ENCODE measurements at regions not wholly inside any gene's neighbourhood (a gene's known extent, or its start where the extent isn't known, plus 50 kb on each side); places are given as distances from the start of the nearest gene placed in this dataset.

DNA sequence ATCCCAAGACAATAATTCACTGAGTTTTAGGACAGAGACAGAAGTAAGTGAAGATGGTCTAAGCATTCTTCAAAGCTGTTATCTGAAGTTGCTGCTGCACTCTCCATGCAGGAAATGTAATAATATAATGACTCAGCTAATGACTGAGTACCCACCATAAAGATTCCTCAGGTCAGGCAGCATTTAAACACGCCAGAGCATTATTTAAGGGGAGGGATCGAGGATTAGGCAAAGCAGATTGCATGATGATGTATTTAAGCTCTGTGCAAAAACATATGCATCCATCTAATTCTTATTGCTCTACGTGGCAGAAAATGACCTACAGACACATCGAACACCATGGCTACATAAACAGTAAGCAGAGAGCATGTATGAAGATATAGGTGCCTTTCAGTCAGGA lies 216.4 kb downstream of the UNC5CL start:
- peaks cover 0 to 3% (median 0%) of the 10 kb centered on the region in 11 donors for H3K9me3 Mint-ChIP-seq
- Histone ChIP-seq H3K27me3 (ENCODE audit: control insufficient read depth in 2 of 2, insufficient read depth in 2 of 2, low read length in 2 of 2) (no peaks in the 10 kb centered on the region), H3K27ac (ENCODE audit: low read depth, low read length) (no peak overlapping the region), H3K4me3 (ENCODE audit: low read length) (no peak overlapping the region), H3K9me3 (ENCODE audit: control insufficient read depth in 2 of 3, low read length in 3 of 3) (no peaks in the 10 kb centered on the region), H3K36me3 (ENCODE audit: control insufficient read depth in 2 of 3, insufficient read depth in 3 of 3, low read length in 3 of 3) (no peaks in the 10 kb centered on the region), H3K4me1 (ENCODE audit: control insufficient read depth in 2 of 2, insufficient read depth in 2 of 2, low read length in 2 of 2) (no peaks in the 10 kb centered on the region)
- peaks cover 0 to 31% (median 17%) of the 10 kb centered on the region in 5 donors for H3K27me3 Mint-ChIP-seq
- DNase-seq (no peak), ATAC-seq (no peak)
- no peak overlapping the region for H3K4me3 Mint-ChIP-seq
- ChIA-PET POLR2A (no interaction called here), CTCF (no interaction called here)
- peaks cover 0 to 2% (median 0%) of the 10 kb centered on the region in 7 donors for H3K4me1 Mint-ChIP-seq
- no peak overlapping the region for H3K27ac Mint-ChIP-seq
- intact Hi-C loops (cut with micrococcal nuclease): loop anchor here in 1 of 2 donors (5.0 kb wide), 1 partner anchor 495 kb away; no protein-coding TSS in a partner anchor
- H3K36me3 Mint-ChIP-seq: no peaks in the 10 kb centered on the region

DNA sequence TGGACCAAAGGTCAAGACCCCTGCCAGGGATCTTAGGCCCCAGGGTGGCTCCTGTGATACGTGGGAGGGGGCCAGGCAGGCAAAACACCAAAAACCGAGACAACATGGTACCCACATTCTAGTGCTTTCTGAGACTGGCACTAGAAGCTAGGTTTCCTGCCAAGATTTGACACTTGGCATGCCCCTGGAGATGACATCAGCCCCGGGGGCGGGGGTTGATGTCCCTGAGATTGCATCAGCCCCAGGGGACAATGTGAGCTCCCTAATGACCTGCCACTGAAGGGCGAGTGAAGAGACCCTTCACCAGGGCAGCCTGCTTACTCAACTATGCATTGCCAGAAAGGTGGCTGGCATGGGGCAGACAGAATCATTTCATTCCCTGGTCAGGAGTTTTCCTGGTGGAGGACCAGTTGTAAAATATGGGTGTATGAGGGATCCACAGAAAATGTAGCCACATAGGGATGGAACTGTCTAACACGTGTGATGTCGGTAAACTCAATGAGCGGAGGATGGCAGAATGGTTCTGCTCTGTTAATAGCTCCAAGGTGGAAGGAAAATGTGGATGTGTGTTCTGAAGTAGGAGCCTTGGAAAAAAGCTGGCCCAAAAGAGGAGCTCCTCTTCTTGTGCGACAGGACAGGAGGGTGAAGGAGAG lies 219.7 kb downstream of the UNC5CL start:
- Mint-ChIP-seq H3K9me3 (peaks cover 0 to 3% (median 0%) of the 10 kb centered on the region in 11 donors), H3K27ac (no peak overlapping the region), H3K27me3 (peaks cover 0 to 18% (median 10%) of the 10 kb centered on the region in 5 donors), H3K4me1 (peaks cover 0 to 2% (median 0%) of the 10 kb centered on the region in 7 donors), H3K4me3 (no peak overlapping the region), H3K36me3 (no peaks in the 10 kb centered on the region)
- no peak for DNase-seq
- no peaks in the 10 kb centered on the region for H3K36me3 ChIP-seq (ENCODE audit: control insufficient read depth in 2 of 3, insufficient read depth in 3 of 3, low read length in 3 of 3)
- H3K27ac ChIP-seq (ENCODE audit: low read depth, low read length): no peak overlapping the region
- H3K27me3 ChIP-seq (ENCODE audit: control insufficient read depth in 2 of 2, insufficient read depth in 2 of 2, low read length in 2 of 2): no peaks in the 10 kb centered on the region
- no peaks in the 10 kb centered on the region for H3K4me1 ChIP-seq (ENCODE audit: control insufficient read depth in 2 of 2, insufficient read depth in 2 of 2, low read length in 2 of 2)
- ATAC-seq: no peak
- CTCF ChIA-PET: no interaction called here
- H3K9me3 ChIP-seq (ENCODE audit: control insufficient read depth in 2 of 3, low read length in 3 of 3): no peaks in the 10 kb centered on the region
- POLR2A ChIA-PET: no interaction called here
- no peak overlapping the region for H3K4me3 ChIP-seq (ENCODE audit: low read length)
- intact Hi-C loops (cut with micrococcal nuclease): no loop called here

DNA sequence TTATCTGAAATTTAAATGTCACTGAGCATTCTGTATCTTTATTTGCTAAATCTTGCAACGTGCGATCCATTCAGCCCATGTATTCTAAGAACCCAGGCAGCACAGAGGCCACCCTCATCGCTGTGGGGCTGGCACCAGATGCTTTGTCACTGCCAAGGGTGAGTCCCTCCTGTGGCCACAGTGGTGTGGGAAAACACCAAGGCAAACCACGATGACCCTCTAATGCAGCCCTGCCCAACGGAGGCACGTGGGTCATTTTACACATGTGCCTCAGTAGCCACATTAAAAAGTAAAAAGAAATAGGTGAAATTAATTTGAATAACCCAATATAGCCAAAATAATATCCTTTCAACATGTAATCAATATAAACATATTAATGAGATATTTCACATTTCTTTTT lies 221.7 kb downstream of the UNC5CL start:
- Histone ChIP-seq H3K36me3 (ENCODE audit: control insufficient read depth in 2 of 3, insufficient read depth in 3 of 3, low read length in 3 of 3) (no peaks in the 10 kb centered on the region), H3K4me3 (ENCODE audit: low read length) (no peak overlapping the region), H3K27me3 (ENCODE audit: control insufficient read depth in 2 of 2, insufficient read depth in 2 of 2, low read length in 2 of 2) (no peaks in the 10 kb centered on the region), H3K27ac (ENCODE audit: low read depth, low read length) (no peak overlapping the region), H3K4me1 (ENCODE audit: control insufficient read depth in 2 of 2, insufficient read depth in 2 of 2, low read length in 2 of 2) (no peaks in the 10 kb centered on the region), H3K9me3 (ENCODE audit: control insufficient read depth in 2 of 3, low read length in 3 of 3) (no peaks in the 10 kb centered on the region)
- Mint-ChIP-seq H3K27ac (no peak overlapping the region), H3K36me3 (no peaks in the 10 kb centered on the region), H3K9me3 (peaks cover 0 to 1% (median 0%) of the 10 kb centered on the region in 11 donors), H3K27me3 (peaks cover 0 to 7% (median 4%) of the 10 kb centered on the region in 5 donors), H3K4me1 (peaks cover 0 to 2% (median 0%) of the 10 kb centered on the region in 7 donors), H3K4me3 (no peak overlapping the region)
- ChIA-PET CTCF (no interaction called here), POLR2A (no interaction called here)
- ATAC-seq: no peak
- DNase-seq: no peak
- intact Hi-C loops (cut with micrococcal nuclease): no loop called here

DNA sequence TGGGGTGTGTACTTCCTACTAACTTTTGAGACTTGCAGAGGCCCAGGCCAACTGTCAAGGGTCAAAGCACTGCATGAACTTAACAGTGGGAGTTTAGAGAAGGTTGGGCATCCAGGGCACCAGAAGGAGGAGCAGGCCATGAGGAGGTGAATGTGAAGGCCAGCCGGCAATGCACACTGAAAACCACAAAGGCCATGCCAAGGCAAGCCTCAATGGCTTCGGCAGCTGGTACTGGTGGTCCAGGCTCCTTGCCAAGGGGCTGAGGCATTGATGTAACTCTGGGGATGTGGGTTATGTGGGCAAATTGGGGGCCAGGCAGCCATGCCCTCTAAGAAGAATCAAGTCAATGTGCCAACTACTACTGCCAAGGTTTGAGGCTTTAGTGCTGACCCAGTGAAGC lies 222.4 kb downstream of the UNC5CL start:
- ChIA-PET POLR2A (no interaction called here), CTCF (no interaction called here)

DNA sequence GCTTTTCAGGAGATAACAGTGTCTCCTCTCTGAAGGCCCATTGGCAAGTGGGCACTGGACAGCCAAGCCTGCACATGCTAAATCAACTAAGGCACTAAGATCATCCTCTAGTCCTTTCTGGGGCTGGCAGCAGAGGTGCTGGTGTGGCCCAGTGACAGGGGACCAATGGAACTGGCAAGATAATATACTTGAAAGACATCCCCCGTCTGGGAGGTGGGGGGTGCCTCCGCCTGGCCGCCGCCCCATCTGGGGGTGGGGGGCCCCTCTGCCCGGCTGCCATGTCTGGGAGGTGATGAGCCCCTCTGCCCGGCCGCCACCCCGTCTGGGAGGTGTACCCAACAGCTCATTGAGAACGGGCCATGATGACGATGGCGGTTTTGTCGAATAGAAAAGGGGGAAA lies 223.3 kb downstream of the UNC5CL start:
- H3K36me3 Mint-ChIP-seq: no peaks in the 10 kb centered on the region
- ChIA-PET CTCF (no interaction called here), POLR2A (no interaction called here)
- Histone ChIP-seq H3K9me3 (ENCODE audit: control insufficient read depth in 2 of 3, low read length in 3 of 3) (no peaks in the 10 kb centered on the region), H3K4me1 (ENCODE audit: control insufficient read depth in 2 of 2, insufficient read depth in 2 of 2, low read length in 2 of 2) (no peaks in the 10 kb centered on the region), H3K4me3 (ENCODE audit: low read length) (no peak overlapping the region), H3K27me3 (ENCODE audit: control insufficient read depth in 2 of 2, insufficient read depth in 2 of 2, low read length in 2 of 2) (no peaks in the 10 kb centered on the region), H3K36me3 (ENCODE audit: control insufficient read depth in 2 of 3, insufficient read depth in 3 of 3, low read length in 3 of 3) (no peaks in the 10 kb centered on the region), H3K27ac (ENCODE audit: low read depth, low read length) (no peak overlapping the region)
- DNase-seq (no peak), ATAC-seq (no peak)
- H3K9me3 Mint-ChIP-seq: peaks cover 0 to 1% (median 0%) of the 10 kb centered on the region in 11 donors
- H3K27me3 Mint-ChIP-seq: peaks cover 0 to 7% (median 0%) of the 10 kb centered on the region in 5 donors
- H3K4me3 Mint-ChIP-seq: no peak overlapping the region
- peaks cover 0 to 2% (median 0%) of the 10 kb centered on the region in 7 donors for H3K4me1 Mint-ChIP-seq
- H3K27ac Mint-ChIP-seq: no peak overlapping the region
- intact Hi-C loops (cut with micrococcal nuclease): no loop called here

More for the DNA sequence above, 222.4 kb downstream of the UNC5CL start:
- no peaks in the 10 kb centered on the region for H3K36me3 ChIP-seq (ENCODE audit: control insufficient read depth in 2 of 3, insufficient read depth in 3 of 3, low read length in 3 of 3)
- Mint-ChIP-seq H3K27me3 (peaks cover 0 to 7% (median 0%) of the 10 kb centered on the region in 5 donors), H3K27ac (no peak overlapping the region), H3K36me3 (no peaks in the 10 kb centered on the region), H3K9me3 (peaks cover 0 to 1% (median 0%) of the 10 kb centered on the region in 11 donors), H3K4me1 (peaks cover 0 to 2% (median 0%) of the 10 kb centered on the region in 7 donors), H3K4me3 (no peak overlapping the region)
- H3K9me3 ChIP-seq (ENCODE audit: control insufficient read depth in 2 of 3, low read length in 3 of 3): no peaks in the 10 kb centered on the region
- H3K4me1 ChIP-seq (ENCODE audit: control insufficient read depth in 2 of 2, insufficient read depth in 2 of 2, low read length in 2 of 2): no peaks in the 10 kb centered on the region
- H3K27me3 ChIP-seq (ENCODE audit: control insufficient read depth in 2 of 2, insufficient read depth in 2 of 2, low read length in 2 of 2): no peaks in the 10 kb centered on the region
- DNase-seq: no peak
- ATAC-seq: no peak
- no peak overlapping the region for H3K27ac ChIP-seq (ENCODE audit: low read depth, low read length)
- intact Hi-C loops (cut with micrococcal nuclease): no loop called here
- H3K4me3 ChIP-seq (ENCODE audit: low read length): no peak overlapping the region

DNA sequence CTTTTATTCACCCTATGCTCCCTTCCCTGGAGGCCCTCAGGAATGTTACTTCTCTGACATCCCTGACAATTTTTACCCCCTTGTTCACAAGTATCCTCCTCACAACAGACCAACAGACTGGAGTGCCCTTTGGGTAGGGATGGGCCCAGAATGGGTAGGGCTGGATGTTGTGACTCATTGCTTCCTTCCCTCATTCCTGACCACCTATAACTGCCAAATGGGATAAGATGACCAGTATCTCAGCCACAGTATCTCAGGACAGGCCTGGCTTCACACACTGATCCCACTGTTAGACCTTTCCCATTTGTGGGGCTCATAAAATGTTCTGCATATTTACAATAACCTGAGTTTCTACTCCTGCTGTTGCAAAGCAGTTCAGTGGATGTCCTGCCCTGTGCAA lies 223.0 kb upstream of the LRFN2 start:
- peaks cover 0 to 1% (median 0%) of the 10 kb centered on the region in 11 donors for H3K9me3 Mint-ChIP-seq
- no peak for DNase-seq
- ChIA-PET CTCF (no interaction called here), POLR2A (no interaction called here)
- H3K27ac Mint-ChIP-seq: no peak overlapping the region
- no peak for ATAC-seq
- H3K4me3 Mint-ChIP-seq: no peak overlapping the region
- Histone ChIP-seq H3K4me1 (ENCODE audit: control insufficient read depth in 2 of 2, insufficient read depth in 2 of 2, low read length in 2 of 2) (no peaks in the 10 kb centered on the region), H3K27ac (ENCODE audit: low read depth, low read length) (no peak overlapping the region), H3K27me3 (ENCODE audit: control insufficient read depth in 2 of 2, insufficient read depth in 2 of 2, low read length in 2 of 2) (no peaks in the 10 kb centered on the region), H3K9me3 (ENCODE audit: control insufficient read depth in 2 of 3, low read length in 3 of 3) (no peaks in the 10 kb centered on the region), H3K36me3 (ENCODE audit: control insufficient read depth in 2 of 3, insufficient read depth in 3 of 3, low read length in 3 of 3) (no peaks in the 10 kb centered on the region), H3K4me3 (ENCODE audit: low read length) (no peak overlapping the region)
- H3K4me1 Mint-ChIP-seq: no peaks in the 10 kb centered on the region
- intact Hi-C loops (cut with micrococcal nuclease): no loop called here
- H3K36me3 Mint-ChIP-seq: no peaks in the 10 kb centered on the region
- peaks cover 0 to 3% (median 0%) of the 10 kb centered on the region in 5 donors for H3K27me3 Mint-ChIP-seq

DNA sequence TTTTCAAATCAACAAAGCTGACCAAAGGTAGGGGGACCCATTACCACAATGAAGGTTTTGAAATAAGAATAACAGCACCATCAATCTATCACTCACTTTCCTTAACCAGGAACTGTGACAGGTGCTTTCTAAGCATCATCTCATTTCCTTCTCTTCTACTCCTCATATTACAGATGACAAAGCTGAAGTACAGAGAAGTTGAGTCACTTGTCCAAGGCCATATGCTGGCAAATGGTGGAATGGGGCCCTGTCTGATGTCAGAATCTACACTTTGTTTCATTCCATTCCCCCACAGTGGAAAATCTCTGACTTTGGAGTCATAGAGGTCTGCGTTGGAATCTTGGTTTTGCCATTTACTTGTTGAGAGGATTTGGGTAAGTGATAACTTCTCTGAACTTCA lies 222.5 kb upstream of the LRFN2 start:
- Mint-ChIP-seq H3K36me3 (no peaks in the 10 kb centered on the region), H3K27me3 (peaks cover 0 to 3% (median 0%) of the 10 kb centered on the region in 5 donors)
- POLR2A ChIA-PET: no interaction called here

More for the DNA sequence above, 222.5 kb upstream of the LRFN2 start:
- H3K9me3 Mint-ChIP-seq: peaks cover 0 to 1% (median 0%) of the 10 kb centered on the region in 11 donors
- H3K27ac ChIP-seq (ENCODE audit: low read depth, low read length): no peak overlapping the region
- H3K36me3 ChIP-seq (ENCODE audit: control insufficient read depth in 2 of 3, insufficient read depth in 3 of 3, low read length in 3 of 3): no peaks in the 10 kb centered on the region
- no peaks in the 10 kb centered on the region for H3K9me3 ChIP-seq (ENCODE audit: control insufficient read depth in 2 of 3, low read length in 3 of 3)
- intact Hi-C loops (cut with micrococcal nuclease): no loop called here
- DNase-seq (no peak), ATAC-seq (no peak)
- CTCF ChIA-PET: no interaction called here
- no peak overlapping the region for H3K4me3 ChIP-seq (ENCODE audit: low read length)
- no peak overlapping the region for H3K4me3 Mint-ChIP-seq
- H3K27me3 ChIP-seq (ENCODE audit: control insufficient read depth in 2 of 2, insufficient read depth in 2 of 2, low read length in 2 of 2): no peaks in the 10 kb centered on the region
- no peak overlapping the region for H3K27ac Mint-ChIP-seq
- H3K4me1 Mint-ChIP-seq: no peaks in the 10 kb centered on the region
- no peaks in the 10 kb centered on the region for H3K4me1 ChIP-seq (ENCODE audit: control insufficient read depth in 2 of 2, insufficient read depth in 2 of 2, low read length in 2 of 2)

All from naive thymus-derived CD4-positive, alpha-beta T cell (primary cell).